Mesendoderm (in vitro differentiated cells): ENCODE measurements at regions not wholly inside any gene's neighbourhood (a gene's known extent, or its start where the extent isn't known, plus 50 kb on each side); places are given as distances from the start of the nearest gene placed in this dataset.
A peak's percentile ranks its signal among the peaks of the same experiment; 100 is the strongest.

Source experiments
- DNase-seq: peaks from one replicate; pipeline ENCODE4 v3.0.0; 2013
- H2AK5ac ChIP-seq: 2 replicates; pipeline ENCODE4 v1.6.1; 2013; ENCODE audit warnings: low read length, inconsistent platforms
- H2BK120ac ChIP-seq: 2 replicates; pipeline ENCODE4 v1.6.1; 2013; ENCODE audit warnings: low read depth, mild to moderate bottlenecking, low read length, moderate library complexity, mixed read lengths
- H2BK15ac ChIP-seq: replicated peaks from 2 replicates; pipeline ENCODE4 v1.6.1; 2013; ENCODE audit warnings: low read depth, mild to moderate bottlenecking, moderate library complexity
- H2BK5ac ChIP-seq: 2 replicates; pipeline ENCODE4 v1.6.1; 2013; ENCODE audit warnings: low read length, inconsistent platforms
- H3K18ac ChIP-seq: 2 replicates; pipeline ENCODE4 v1.6.1; 2013; ENCODE audit warnings: mild to moderate bottlenecking, low read length, mixed read lengths
- H3K23ac ChIP-seq: one replicate; pipeline ENCODE4 v1.6.1; 2013; ENCODE audit warnings: low read length
- H3K27ac ChIP-seq: 2 replicates; pipeline ENCODE4 v1.5.1; 2013; ENCODE audit warnings: low read depth, mild to moderate bottlenecking, inconsistent platforms, low read length, moderate library complexity
- H3K27me3 ChIP-seq: 2 replicates; pipeline ENCODE4 v1.6.1; 2013; ENCODE audit warnings: low read length, control low read depth, mild to moderate bottlenecking, inconsistent platforms; ENCODE audit not compliant: insufficient read depth, poor library complexity
- H3K36me3 ChIP-seq: 2 replicates; pipeline ENCODE4 v1.6.1; 2013; ENCODE audit warnings: low read length, inconsistent platforms; ENCODE audit not compliant: control insufficient read depth, insufficient read depth
- H3K4ac ChIP-seq: one replicate; pipeline ENCODE4 v1.6.1; 2013; ENCODE audit warnings: low read depth, mild to moderate bottlenecking, low read length, moderate library complexity
- H3K4me1 ChIP-seq: 2 replicates; pipeline ENCODE4 v1.6.1; 2013; ENCODE audit warnings: low read depth, low read length, inconsistent platforms; ENCODE audit not compliant: control insufficient read depth
- H3K4me2 ChIP-seq: 2 replicates; pipeline ENCODE4 v1.6.1; 2013; ENCODE audit warnings: low read length
- H3K4me3 ChIP-seq: 2 replicates; pipeline ENCODE4 v1.5.1; 2013; ENCODE audit warnings: mild to moderate bottlenecking, low read length
- H3K56ac ChIP-seq: one replicate; pipeline ENCODE4 v1.6.1; 2013; ENCODE audit warnings: low read length
- H3K79me1 ChIP-seq: 2 replicates; pipeline ENCODE4 v1.6.1; 2013; ENCODE audit warnings: low read length, inconsistent platforms
- H3K79me2 ChIP-seq: 2 replicates; pipeline ENCODE4 v1.6.1; 2013; ENCODE audit warnings: mild to moderate bottlenecking, low read length; ENCODE audit not compliant: control insufficient read depth, insufficient read depth
- H3K9ac ChIP-seq: 2 replicates; pipeline ENCODE4 v1.6.1; 2013; ENCODE audit warnings: low read length, inconsistent platforms
- H4K5ac ChIP-seq: one replicate; pipeline ENCODE4 v1.6.1; 2013; ENCODE audit warnings: low read length
- H4K8ac ChIP-seq: one replicate; pipeline ENCODE4 v1.6.1; 2013; ENCODE audit warnings: low read depth, mild to moderate bottlenecking, control low read depth, low read length, moderate library complexity
- WGBS: extraction: QIAGEN DNeasy Blood & Tissue Kit; methylation state at CpG from one replicate; pipeline ENCODE4 v1.1.7; 2013; ENCODE audit warnings: low lambda C conversion rate, missing lambda C conversion rate; ENCODE audit not compliant: insufficient coverage; ENCODE audit errors: extremely low coverage; 5-methylcytosine and 5-hydroxymethylcytosine counted together

DNA sequence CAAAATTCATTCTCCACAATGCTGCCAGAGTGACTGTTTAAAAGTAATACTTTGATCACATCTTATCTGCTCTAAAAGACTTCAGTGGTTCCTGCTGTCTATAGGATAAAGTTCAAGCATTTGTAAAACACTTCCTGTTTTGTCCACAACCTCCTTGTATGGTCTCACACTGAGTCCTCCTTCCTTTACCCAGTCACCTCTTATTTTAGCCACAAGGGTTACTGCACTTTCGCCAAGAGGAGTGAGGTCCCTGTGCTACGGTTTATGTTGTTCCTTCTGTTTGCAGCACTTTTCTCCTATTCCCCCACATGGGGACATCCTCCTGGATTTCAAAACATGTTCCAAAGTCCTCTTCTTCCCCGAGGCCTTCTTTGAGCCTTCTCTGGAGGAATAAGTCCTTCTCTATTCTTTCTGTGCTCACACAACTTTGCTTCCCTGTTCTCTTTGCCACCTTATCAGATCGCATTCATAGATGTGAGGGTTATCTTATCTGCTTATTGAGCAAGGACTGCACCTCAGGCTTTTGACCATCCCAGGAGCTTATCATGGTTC, 112.2 kb upstream of the NABP1 start:
- no peak overlapping the region for H3K23ac ChIP-seq
- no peak overlapping the region for H2BK5ac ChIP-seq
- peak overlapping the region; percentile 75 for H2BK15ac ChIP-seq
- no peaks in the 10 kb centered on the region for H3K79me1 ChIP-seq
- H2AK5ac ChIP-seq = no peak overlapping the region
- H3K56ac ChIP-seq = peak overlapping the region; percentile 44
- no peaks in the 10 kb centered on the region for H3K79me2 ChIP-seq
- no peaks in the 10 kb centered on the region for H3K36me3 ChIP-seq
- H3K4me2 ChIP-seq = no peak overlapping the region
- no peak overlapping the region for H3K4me3 ChIP-seq
- no peak overlapping the region for H4K8ac ChIP-seq
- no peak overlapping the region for H3K9ac ChIP-seq
- H4K5ac ChIP-seq = no peak overlapping the region
- no peaks in the 10 kb centered on the region for H3K27me3 ChIP-seq
- no peak overlapping the region for H3K18ac ChIP-seq
- no peak overlapping the region for H2BK120ac ChIP-seq
- DNase-seq = peak; percentile 87
- H3K4ac ChIP-seq = no peak overlapping the region
- peak overlapping the region; percentile 36 for H3K27ac ChIP-seq
- H3K4me1 ChIP-seq = peaks cover 5% of the 10 kb centered on the region
- WGBS = no CpG with 5 or more reads among the region's 4 CpGs

DNA sequence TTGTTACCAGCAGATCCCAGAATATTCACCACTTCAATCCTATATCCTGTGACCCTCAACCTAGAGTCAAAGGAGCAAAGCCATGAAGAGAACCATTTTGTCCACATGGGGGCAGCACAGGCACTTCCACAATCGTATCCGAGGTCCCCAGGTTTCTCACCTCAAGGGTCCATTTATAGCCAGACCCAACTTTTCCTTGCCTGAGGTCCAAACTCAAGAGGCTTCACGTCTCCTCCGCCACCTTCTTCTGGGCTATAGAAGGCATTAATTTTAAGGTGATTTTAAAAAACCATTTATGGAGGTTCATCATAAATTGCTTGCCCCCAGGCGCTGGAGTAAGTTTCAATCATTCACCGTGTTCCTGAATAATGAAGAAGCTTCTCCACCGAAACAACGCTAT, 111.6 kb upstream of the NABP1 start:
- Histone ChIP-seq H2BK15ac (peak overlapping the region; percentile 98), H3K36me3 (no peaks in the 10 kb centered on the region), H4K5ac (no peak overlapping the region), H3K79me2 (no peaks in the 10 kb centered on the region), H3K18ac (no peak overlapping the region), H2AK5ac (no peak overlapping the region), H3K4ac (no peak overlapping the region), H2BK120ac (no peak overlapping the region), H4K8ac (no peak overlapping the region), H2BK5ac (no peak overlapping the region), H3K56ac (no peak overlapping the region), H3K23ac (no peak overlapping the region), H3K27me3 (no peaks in the 10 kb centered on the region), H3K79me1 (no peaks in the 10 kb centered on the region), H3K9ac (no peak overlapping the region), H3K4me1 (peaks cover 6% of the 10 kb centered on the region), H3K4me2 (no peak overlapping the region), H3K27ac (no peak overlapping the region), H3K4me3 (no peak overlapping the region)
- no CpG with 5 or more reads among the region's 8 CpGs for WGBS
- peak; percentile 90 for DNase-seq

DNA sequence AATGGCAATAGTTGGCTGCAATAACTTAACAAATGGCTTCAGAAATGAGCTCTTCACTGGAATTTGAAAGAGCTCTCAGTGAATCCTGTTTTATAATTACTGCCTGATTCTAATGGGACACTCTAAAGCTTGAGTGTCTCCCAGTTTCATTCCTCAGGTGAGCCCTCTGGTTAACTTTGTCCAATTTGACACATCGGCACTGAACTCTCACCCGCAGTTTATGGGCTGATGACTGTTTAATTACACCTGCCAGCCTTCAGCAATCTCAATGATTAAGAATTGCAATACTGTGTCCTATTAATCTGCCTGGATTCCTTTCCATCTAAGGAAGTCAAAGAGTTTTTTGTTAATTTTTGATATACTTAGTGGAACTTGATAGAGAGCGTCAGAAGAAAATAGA, 110.7 kb upstream of the NABP1 start:
- H4K8ac ChIP-seq = no peak overlapping the region
- no peak overlapping the region for H3K18ac ChIP-seq
- H4K5ac ChIP-seq = no peak overlapping the region
- DNase-seq = no peak
- no peak overlapping the region for H3K56ac ChIP-seq
- H2BK5ac ChIP-seq = no peak overlapping the region
- H3K79me1 ChIP-seq = no peaks in the 10 kb centered on the region
- no peaks in the 10 kb centered on the region for H3K79me2 ChIP-seq
- H3K4ac ChIP-seq = no peak overlapping the region
- no peaks in the 10 kb centered on the region for H3K27me3 ChIP-seq
- H2BK15ac ChIP-seq = no peak overlapping the region
- no peak overlapping the region for H3K27ac ChIP-seq
- H3K4me1 ChIP-seq = peaks cover 7% of the 10 kb centered on the region
- no peaks in the 10 kb centered on the region for H3K36me3 ChIP-seq
- no peak overlapping the region for H2BK120ac ChIP-seq
- H3K4me2 ChIP-seq = no peak overlapping the region
- H3K9ac ChIP-seq = no peak overlapping the region
- H3K4me3 ChIP-seq = no peak overlapping the region
- H2AK5ac ChIP-seq = no peak overlapping the region
- no peak overlapping the region for H3K23ac ChIP-seq
- no CpG with 5 or more reads among the region's 3 CpGs for WGBS

DNA sequence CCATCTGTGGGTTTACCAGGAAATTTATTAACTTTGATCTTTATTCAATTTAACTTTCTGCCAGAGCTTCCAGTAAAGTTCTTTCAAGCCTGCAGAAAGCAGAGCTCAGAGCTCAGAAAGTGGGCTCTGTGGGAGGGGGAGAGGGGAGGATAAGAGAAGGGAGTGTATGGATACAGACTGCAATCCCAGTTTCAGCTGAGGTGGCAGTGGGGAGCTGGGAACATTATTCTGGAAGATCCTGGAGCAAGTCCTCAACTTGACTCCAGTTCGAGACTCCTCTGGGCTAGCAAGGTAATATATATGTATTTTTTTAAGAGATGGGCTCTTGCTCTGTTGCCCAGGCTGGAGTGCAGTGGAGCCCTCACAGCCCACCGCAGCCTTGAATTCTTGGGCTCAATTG, 108.9 kb upstream of the NABP1 start:
- Histone ChIP-seq H3K9ac (no peak overlapping the region), H3K27ac (no peak overlapping the region), H3K56ac (no peak overlapping the region), H2BK15ac (no peak overlapping the region), H4K5ac (no peak overlapping the region), H2BK5ac (no peak overlapping the region), H2BK120ac (no peak overlapping the region), H3K23ac (no peak overlapping the region), H3K36me3 (no peaks in the 10 kb centered on the region), H3K27me3 (no peaks in the 10 kb centered on the region), H3K4me2 (no peak overlapping the region), H3K79me2 (no peaks in the 10 kb centered on the region), H3K4ac (no peak overlapping the region), H3K4me1 (peaks cover 7% of the 10 kb centered on the region), H4K8ac (no peak overlapping the region), H3K4me3 (no peak overlapping the region), H3K79me1 (no peaks in the 10 kb centered on the region), H2AK5ac (no peak overlapping the region), H3K18ac (peak overlapping the region; percentile 3)
- no CpG with 5 or more reads among the region's 2 CpGs for WGBS
- peak; percentile 67 for DNase-seq

DNA sequence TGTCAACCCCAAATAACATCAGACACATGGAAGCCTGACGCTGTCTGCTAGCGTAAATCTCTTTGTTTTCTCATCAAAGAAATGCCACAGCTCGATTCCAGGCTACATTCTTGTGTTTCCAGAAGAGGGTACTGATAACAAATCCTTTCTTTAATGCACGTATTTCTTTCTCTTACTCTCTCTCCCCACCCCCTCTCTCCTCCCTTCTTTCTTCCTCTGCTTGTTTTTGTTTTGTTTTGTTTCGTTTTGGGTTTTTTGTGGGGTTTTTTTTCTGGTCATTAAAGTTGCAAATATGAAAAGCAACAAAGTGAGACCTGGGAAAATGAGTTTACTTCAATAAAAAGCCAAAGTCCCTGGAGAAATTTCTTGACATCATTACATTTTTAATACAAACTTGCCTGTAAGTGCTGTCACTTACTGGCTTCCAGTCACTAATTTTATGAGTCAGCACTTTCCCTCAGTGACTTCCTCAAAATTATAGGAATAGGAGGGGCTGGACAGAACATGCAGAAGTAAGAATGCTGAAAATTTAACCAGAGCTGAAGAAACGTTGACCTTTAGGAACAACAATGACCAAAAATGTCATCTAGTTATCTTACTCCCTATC, 106.7 kb upstream of the NABP1 start:
- no peak overlapping the region for H3K23ac ChIP-seq
- no peak overlapping the region for H3K18ac ChIP-seq
- H3K27ac ChIP-seq = no peak overlapping the region
- DNase-seq = peak; percentile 64
- WGBS = no CpG with 5 or more reads among the region's 6 CpGs
- H3K79me1 ChIP-seq = no peaks in the 10 kb centered on the region
- no peak overlapping the region for H3K9ac ChIP-seq
- no peak overlapping the region for H3K4ac ChIP-seq
- no peaks in the 10 kb centered on the region for H3K27me3 ChIP-seq
- H3K56ac ChIP-seq = no peak overlapping the region
- H4K8ac ChIP-seq = no peak overlapping the region
- no peak overlapping the region for H4K5ac ChIP-seq
- H3K4me1 ChIP-seq = peaks cover 2% of the 10 kb centered on the region
- no peak overlapping the region for H3K4me2 ChIP-seq
- H3K4me3 ChIP-seq = no peak overlapping the region
- H2AK5ac ChIP-seq = no peak overlapping the region
- no peaks in the 10 kb centered on the region for H3K36me3 ChIP-seq
- H2BK5ac ChIP-seq = no peak overlapping the region
- H2BK120ac ChIP-seq = no peak overlapping the region
- H2BK15ac ChIP-seq = no peak overlapping the region
- H3K79me2 ChIP-seq = no peaks in the 10 kb centered on the region

DNA sequence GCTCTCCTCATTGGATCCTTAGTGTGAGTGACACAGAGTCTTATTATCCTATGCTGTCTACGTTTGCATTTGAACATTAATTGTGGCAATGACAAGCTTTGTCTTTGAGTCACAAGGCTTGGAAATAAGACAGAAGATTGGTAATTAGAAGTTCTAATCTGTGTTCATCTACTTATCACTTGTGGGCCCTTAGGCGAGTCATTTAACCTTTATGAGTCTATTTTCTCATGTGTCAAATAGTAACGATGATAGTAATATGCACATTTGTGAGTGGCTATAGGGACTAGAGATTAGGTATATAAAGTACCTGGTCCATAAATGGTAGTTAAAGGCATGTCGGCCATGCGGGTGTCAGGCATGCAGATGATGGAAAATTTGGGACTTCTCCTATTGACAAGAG, 105.6 kb upstream of the NABP1 start:
- Histone ChIP-seq H3K79me2 (no peaks in the 10 kb centered on the region), H3K4me1 (peaks cover 2% of the 10 kb centered on the region), H3K4me3 (no peak overlapping the region), H3K9ac (no peak overlapping the region), H3K27ac (no peak overlapping the region), H3K4ac (no peak overlapping the region), H3K27me3 (no peaks in the 10 kb centered on the region), H3K4me2 (no peak overlapping the region), H3K79me1 (no peaks in the 10 kb centered on the region), H4K8ac (no peak overlapping the region), H3K18ac (no peak overlapping the region), H3K23ac (no peak overlapping the region), H4K5ac (no peak overlapping the region), H2BK5ac (no peak overlapping the region), H3K56ac (no peak overlapping the region), H2BK120ac (no peak overlapping the region), H2BK15ac (no peak overlapping the region), H2AK5ac (no peak overlapping the region), H3K36me3 (no peaks in the 10 kb centered on the region)
- DNase-seq = no peak
- WGBS = no CpG with 5 or more reads among the region's 5 CpGs
